ENCODE measurements at regions not wholly inside any gene's neighbourhood (a gene's known extent, or its start where the extent isn't known, plus 50 kb on each side); places are given as distances from the start of the nearest gene placed in this dataset.

DNA sequence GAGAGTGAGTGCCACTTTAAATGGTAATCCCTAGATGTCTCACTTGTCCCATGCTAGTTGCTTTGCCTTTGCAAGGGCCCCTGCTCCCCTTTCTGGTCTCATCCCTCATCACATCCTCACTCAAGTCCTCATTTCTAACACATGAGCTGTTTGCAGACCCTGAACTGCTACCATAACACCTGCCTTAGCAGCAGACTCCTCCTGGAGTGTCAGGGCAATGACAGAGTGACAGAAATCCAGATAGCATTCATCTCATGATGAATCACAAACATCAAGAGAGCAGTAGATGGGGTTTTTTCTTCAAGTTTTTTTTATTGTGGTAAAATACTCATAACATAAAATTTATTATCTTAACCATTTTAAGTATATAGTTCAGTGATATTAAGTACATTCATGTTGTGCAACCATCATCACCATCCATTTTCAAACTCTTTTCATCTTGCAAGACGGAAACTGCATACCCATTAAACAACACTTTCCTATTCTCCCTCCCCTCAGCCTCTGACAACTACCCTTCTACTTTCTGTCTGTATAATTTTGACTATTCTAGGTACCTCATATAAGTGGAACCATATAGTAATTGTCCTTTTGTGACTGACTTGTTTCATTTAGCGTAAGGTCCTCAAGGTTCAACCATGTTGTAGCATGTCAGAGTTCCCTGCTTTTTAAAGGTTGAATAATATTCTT, 133.2 kb upstream of the RPS6KA3 start:
- TF ChIP-seq, protein P1, sequence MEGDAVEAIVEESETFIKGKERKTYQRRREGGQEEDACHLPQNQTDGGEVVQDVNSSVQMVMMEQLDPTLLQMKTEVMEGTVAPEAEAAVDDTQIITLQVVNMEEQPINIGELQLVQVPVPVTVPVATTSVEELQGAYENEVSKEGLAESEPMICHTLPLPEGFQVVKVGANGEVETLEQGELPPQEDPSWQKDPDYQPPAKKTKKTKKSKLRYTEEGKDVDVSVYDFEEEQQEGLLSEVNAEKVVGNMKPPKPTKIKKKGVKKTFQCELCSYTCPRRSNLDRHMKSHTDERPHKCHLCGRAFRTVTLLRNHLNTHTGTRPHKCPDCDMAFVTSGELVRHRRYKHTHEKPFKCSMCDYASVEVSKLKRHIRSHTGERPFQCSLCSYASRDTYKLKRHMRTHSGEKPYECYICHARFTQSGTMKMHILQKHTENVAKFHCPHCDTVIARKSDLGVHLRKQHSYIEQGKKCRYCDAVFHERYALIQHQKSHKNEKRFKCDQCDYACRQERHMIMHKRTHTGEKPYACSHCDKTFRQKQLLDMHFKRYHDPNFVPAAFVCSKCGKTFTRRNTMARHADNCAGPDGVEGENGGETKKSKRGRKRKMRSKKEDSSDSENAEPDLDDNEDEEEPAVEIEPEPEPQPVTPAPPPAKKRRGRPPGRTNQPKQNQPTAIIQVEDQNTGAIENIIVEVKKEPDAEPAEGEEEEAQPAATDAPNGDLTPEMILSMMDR (conservative IDR thresholded peaks at IDR 0.05; ENCODE audit: low read length), result no peak
- no peak for TF ChIP-seq EZH2phosphoT487 (IDR thresholded peaks at IDR 0.05; ENCODE audit: borderline replicate concordance, low read depth, low read length)
